Breast epithelium (tissue), 3 donors: ENCODE measurements at regions not wholly inside any gene's neighbourhood (a gene's known extent, or its start where the extent isn't known, plus 50 kb on each side); places are given as distances from the start of the nearest gene placed in this dataset.

Experiments
- POLR2A ChIP-seq: fragments of 450-650 bp; IDR thresholded peaks from one replicate; pipeline ENCODE4 v1.6.1; 2016; ENCODE audit warnings: antibody characterized with exemption, mild to moderate bottlenecking, moderate library complexity
- TF ChIP-seq, protein P1 (sequence below), 3 donors: fragments of 450-650 bp; IDR thresholded peaks; one replicate each; pipeline ENCODE4 v1.5.1; 2016 to 2017; ENCODE audit warnings: antibody characterized with exemption in 3 of 3, mild to moderate bottlenecking in 3 of 3, moderate library complexity in 3 of 3

DNA sequence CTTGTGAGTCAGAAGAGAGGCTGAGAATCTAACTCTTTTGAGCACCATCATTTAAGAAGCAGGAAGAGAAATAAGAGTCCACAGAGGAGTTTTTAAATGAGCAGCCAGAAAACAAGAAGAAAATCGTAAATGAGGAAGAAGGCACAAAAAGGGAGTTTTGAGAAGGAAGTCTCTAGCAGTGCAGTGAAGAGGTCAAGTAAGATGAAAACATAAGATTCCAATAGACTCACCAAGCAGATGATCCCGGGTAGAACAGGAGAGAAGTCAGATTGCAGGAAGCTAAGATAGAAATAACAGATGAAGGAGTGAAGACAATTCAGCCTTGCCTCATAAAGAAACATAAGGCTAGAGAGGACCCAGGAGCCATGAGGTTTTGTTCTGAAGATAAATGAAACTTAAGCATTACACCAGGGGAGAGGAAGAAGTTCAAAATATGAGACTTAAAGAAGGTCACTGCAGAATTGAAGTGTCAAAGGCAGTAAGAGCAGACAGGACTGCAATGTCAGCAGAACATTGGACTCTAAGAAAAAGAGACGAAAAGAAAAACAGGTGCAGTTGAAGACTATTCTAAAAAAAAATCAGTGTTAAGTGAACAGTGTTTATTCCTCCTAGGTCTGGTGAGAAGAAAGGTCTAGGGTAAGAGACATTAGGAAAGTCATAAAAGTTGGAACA is 229.0 kb downstream of the SEC23A start:
- TF ChIP-seq, protein P1, sequence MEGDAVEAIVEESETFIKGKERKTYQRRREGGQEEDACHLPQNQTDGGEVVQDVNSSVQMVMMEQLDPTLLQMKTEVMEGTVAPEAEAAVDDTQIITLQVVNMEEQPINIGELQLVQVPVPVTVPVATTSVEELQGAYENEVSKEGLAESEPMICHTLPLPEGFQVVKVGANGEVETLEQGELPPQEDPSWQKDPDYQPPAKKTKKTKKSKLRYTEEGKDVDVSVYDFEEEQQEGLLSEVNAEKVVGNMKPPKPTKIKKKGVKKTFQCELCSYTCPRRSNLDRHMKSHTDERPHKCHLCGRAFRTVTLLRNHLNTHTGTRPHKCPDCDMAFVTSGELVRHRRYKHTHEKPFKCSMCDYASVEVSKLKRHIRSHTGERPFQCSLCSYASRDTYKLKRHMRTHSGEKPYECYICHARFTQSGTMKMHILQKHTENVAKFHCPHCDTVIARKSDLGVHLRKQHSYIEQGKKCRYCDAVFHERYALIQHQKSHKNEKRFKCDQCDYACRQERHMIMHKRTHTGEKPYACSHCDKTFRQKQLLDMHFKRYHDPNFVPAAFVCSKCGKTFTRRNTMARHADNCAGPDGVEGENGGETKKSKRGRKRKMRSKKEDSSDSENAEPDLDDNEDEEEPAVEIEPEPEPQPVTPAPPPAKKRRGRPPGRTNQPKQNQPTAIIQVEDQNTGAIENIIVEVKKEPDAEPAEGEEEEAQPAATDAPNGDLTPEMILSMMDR (IDR thresholded peaks at IDR 0.05): no peak
- TF ChIP-seq POLR2A: no peak
